Skeletal muscle cell (primary cell): ENCODE measurements at regions not wholly inside any gene's neighbourhood (a gene's known extent, or its start where the extent isn't known, plus 50 kb on each side); places are given as distances from the start of the nearest gene placed in this dataset.

ENCODE experiments used
- DNase-seq: peaks from one replicate; pipeline ENCODE4 v3.0.0-alpha.2; 2010; ENCODE audit warnings: low read depth
- H3K4me3 ChIP-seq: 2 replicates; pipeline ENCODE4 v1.5.1; 2011; ENCODE audit warnings: low read depth, mild to moderate bottlenecking, control low read depth, low read length, moderate library complexity

GRCh38 chr5:160175438-160176218 is 53.7 kb upstream of the FABP6 start:
- DNase-seq = no peak
- H3K4me3 ChIP-seq = no peak overlapping the region

DNA sequence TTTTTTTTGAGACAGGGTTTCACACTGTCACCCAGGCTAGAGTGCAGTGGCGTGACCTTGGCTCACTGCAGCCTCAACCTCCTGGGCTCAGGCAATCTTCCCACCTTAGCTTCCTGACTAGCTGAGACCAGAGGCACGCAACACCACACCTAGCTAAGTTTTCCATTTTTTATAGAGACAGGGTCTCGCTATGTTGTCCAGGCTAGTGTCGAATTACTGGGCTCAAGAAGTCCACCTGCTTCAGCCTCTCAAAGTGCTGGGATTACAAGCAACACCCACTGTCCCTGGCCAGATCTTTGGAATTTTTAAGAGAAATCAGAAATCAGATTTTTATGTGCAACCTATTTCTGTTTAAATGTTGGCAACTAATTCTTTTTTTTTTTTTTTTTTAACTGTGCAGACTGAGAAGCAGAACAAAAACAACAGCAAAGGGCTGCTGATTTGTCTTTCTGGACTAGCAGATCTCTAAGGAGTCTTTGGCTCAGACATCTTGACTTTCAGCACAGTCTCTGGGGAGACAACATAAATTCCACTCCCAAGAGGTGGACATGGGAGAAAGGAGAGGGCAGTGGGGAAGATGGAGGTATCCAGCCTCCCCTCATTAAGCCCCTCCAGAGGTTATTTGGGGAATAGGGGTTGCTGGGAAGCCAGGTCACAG is 54.4 kb upstream of the FABP6 start:
- no peak for DNase-seq
- no peak overlapping the region for H3K4me3 ChIP-seq

- H3K4me3 ChIP-seq = no peak overlapping the region
- DNase-seq = no peak
These were observed 55.0 kb upstream of the FABP6 start for GRCh38 chr5:160174290-160174689.

- DNase-seq = peak; percentile 64
- H3K4me3 ChIP-seq = no peak overlapping the region
These were observed 52.4 kb upstream of the PWWP2A start for GRCh38 chr5:160171666-160172065.

DNA sequence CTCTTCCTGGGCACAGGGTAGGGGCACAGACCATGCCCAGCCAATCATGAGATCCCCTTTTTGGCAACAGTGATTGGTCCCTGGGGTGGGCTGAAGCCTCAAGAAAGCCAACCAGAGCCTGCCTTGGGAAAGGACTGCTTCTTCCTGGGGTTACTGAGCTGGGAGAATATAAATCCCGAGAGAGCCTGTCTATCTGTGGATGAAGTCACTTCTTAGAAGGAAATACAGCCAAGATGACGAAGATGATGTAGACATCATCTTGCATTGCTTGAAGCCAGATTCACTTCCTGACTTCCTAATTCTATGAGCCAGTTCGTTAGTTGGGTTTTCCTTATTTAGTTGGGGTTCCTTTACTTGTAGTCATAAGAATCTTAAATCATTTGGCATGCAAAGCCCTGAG is 50.1 kb upstream of the PWWP2A start:
- DNase-seq = peak; percentile 86
- no peak overlapping the region for H3K4me3 ChIP-seq
